ENCODE measurements at regions not wholly inside any gene's neighbourhood (a gene's known extent, or its start where the extent isn't known, plus 50 kb on each side); places are given as distances from the start of the nearest gene placed in this dataset.

DNA sequence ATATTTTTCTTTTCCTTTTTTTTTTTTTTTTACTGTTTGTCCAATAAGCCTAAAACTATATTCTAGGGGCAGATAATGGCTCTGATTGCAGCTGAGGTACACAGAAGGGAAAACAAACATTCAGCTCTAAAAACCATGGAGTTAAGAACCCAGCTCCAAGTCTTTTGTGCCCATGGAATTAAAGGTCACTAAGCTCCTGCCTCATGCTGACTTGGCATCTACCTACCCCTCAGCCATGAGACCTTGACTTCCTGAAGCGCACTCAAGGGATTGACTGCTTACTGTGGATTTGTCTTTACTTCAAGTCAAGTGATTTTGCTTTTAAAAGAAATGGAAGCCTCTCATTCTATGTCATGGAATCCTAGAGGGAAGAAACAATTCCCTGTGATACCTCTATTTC is 192.3 kb downstream of the AMY1C start:
- no peak for DNase-seq (ENCODE audit: extremely low read depth, insufficient read length)
- Histone ChIP-seq H3K36me3 (ENCODE audit: control insufficient read depth, insufficient read depth, low read length) (no peaks in the 10 kb centered on the region), H3K4me3 (replicated peaks; ENCODE audit: low read depth, low read length) (no peak overlapping the region), H3K27me3 (replicated peaks; ENCODE audit: control insufficient read depth, insufficient read depth, low read length) (no peaks in the 10 kb centered on the region)
- TF ChIP-seq, protein P1, sequence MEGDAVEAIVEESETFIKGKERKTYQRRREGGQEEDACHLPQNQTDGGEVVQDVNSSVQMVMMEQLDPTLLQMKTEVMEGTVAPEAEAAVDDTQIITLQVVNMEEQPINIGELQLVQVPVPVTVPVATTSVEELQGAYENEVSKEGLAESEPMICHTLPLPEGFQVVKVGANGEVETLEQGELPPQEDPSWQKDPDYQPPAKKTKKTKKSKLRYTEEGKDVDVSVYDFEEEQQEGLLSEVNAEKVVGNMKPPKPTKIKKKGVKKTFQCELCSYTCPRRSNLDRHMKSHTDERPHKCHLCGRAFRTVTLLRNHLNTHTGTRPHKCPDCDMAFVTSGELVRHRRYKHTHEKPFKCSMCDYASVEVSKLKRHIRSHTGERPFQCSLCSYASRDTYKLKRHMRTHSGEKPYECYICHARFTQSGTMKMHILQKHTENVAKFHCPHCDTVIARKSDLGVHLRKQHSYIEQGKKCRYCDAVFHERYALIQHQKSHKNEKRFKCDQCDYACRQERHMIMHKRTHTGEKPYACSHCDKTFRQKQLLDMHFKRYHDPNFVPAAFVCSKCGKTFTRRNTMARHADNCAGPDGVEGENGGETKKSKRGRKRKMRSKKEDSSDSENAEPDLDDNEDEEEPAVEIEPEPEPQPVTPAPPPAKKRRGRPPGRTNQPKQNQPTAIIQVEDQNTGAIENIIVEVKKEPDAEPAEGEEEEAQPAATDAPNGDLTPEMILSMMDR (IDR thresholded peaks at IDR 0.05; ENCODE audit: insufficient read depth, low read length, poor library complexity, severe bottlenecking): no peak

DNA sequence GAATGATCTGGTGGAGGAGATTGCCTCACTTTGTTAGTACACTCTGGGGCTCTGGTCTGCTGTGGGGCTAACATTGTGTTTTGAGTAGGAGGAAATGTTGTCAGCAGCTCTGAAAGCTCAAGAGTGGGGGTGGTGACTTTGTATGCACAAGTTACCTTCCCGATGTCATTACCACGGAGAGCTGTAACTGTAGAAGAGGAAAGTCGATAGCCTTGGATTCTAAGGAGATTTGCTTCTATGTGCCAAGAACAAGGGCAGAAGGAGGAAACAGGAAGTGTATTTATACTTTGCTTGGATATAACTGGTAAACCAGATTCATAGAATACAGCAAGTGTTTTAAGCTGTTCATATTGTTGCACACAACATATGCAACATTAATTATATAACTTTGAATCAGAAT is 196.1 kb downstream of the AMY1C start:
- H3K4me3 ChIP-seq (replicated peaks; ENCODE audit: low read depth, low read length): no peak overlapping the region
- DNase-seq (ENCODE audit: extremely low read depth, insufficient read length): no peak
- TF ChIP-seq, protein P1 (IDR thresholded peaks at IDR 0.05; ENCODE audit: insufficient read depth, low read length, poor library complexity, severe bottlenecking): no peak
- no peaks in the 10 kb centered on the region for H3K36me3 ChIP-seq (ENCODE audit: control insufficient read depth, insufficient read depth, low read length)
- no peaks in the 10 kb centered on the region for H3K27me3 ChIP-seq (replicated peaks; ENCODE audit: control insufficient read depth, insufficient read depth, low read length)

DNA sequence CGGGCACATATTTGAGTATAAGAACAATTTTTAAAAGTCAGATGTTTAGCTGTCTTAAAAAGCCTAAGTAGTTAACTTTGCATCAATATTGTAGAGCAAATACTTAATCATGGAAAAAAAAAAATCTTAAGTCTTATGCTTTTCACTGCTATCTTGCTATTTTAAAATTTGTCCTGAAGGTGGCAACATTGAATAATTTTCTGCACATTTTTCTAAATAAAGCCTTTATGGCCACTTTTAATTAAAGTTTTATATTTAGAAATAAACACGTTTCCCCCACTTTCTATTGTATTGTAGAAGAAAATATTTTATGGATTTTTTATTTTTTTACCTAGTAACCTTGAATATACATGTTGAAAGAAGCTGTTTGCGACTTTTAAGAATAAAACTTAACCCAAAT is 198.8 kb downstream of the AMY1C start:
- TF ChIP-seq, protein P1 (IDR thresholded peaks at IDR 0.05; ENCODE audit: insufficient read depth, low read length, poor library complexity, severe bottlenecking): peak; percentile 13
- no peak for DNase-seq (ENCODE audit: extremely low read depth, insufficient read length)
- Histone ChIP-seq H3K27me3 (replicated peaks; ENCODE audit: control insufficient read depth, insufficient read depth, low read length) (no peaks in the 10 kb centered on the region), H3K36me3 (ENCODE audit: control insufficient read depth, insufficient read depth, low read length) (no peaks in the 10 kb centered on the region), H3K4me3 (replicated peaks; ENCODE audit: low read depth, low read length) (no peak overlapping the region)

DNA sequence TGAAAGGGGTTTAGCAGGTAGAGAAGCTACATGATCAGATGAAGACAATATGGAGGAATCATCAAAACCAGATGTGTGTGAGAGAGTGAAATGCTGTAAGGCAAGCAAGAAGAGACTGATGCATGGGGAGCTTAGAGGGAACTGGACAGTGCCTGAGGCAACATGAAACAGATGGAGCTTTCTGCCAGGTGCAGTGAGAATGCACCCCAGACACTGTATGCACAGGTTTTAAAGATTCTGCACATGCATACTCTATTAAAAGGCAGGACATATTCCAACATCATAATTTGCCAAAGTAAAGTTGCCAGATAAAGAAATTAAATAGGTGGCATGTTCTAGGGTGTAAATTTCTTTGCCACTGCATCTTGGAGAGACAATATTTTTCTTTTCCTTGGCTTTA is 200.1 kb downstream of the AMY1C start:
- Histone ChIP-seq H3K27me3 (replicated peaks; ENCODE audit: control insufficient read depth, insufficient read depth, low read length) (no peaks in the 10 kb centered on the region), H3K36me3 (ENCODE audit: control insufficient read depth, insufficient read depth, low read length) (no peaks in the 10 kb centered on the region), H3K4me3 (replicated peaks; ENCODE audit: low read depth, low read length) (no peak overlapping the region)
- no peak for DNase-seq (ENCODE audit: extremely low read depth, insufficient read length)
- TF ChIP-seq, protein P1 (IDR thresholded peaks at IDR 0.05; ENCODE audit: insufficient read depth, low read length, poor library complexity, severe bottlenecking): no peak

DNA sequence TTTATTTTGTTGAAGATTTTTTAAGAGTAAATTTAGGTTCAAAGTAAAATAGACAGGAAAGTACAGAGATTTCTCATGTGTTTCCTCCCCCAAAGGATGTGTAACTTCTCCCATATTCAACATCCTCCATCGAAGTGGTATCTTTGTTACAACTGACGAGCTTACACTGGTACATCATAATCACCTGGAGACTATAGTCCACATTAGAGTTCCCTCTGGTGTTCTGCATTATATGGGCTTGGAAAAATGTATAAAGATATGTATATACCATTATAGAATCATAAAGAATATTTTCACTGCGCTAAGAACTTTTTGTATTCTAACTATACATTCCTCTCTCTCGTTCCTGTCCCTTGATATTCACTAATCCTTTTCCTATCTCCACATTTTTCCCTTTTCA is 203.7 kb downstream of the AMY1C start:
- Histone ChIP-seq H3K27me3 (replicated peaks; ENCODE audit: control insufficient read depth, insufficient read depth, low read length) (no peaks in the 10 kb centered on the region), H3K4me3 (replicated peaks; ENCODE audit: low read depth, low read length) (no peak overlapping the region), H3K36me3 (ENCODE audit: control insufficient read depth, insufficient read depth, low read length) (no peaks in the 10 kb centered on the region)
- TF ChIP-seq, protein P1 (IDR thresholded peaks at IDR 0.05; ENCODE audit: insufficient read depth, low read length, poor library complexity, severe bottlenecking): no peak
- DNase-seq (ENCODE audit: extremely low read depth, insufficient read length): no peak

DNA sequence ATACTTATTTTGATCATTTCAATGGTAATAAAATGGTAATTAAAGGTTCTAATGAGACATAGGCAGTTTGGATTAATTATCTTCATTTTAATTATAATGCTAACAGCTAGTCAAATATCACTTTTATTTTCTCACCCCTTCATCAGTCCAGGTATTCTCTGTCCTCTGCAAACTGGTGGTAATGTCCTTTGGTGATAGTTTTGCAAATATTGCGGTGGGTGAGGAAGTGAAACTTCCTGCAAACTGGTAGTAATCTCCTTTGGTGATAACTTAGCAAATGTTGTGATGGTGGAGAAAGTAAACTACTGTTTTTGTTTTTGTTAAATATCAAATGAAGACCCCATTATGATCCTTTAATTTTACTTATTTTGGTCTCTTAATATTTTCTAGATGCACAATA is 209.0 kb downstream of the AMY1C start:
- Histone ChIP-seq H3K27me3 (replicated peaks; ENCODE audit: control insufficient read depth, insufficient read depth, low read length) (no peaks in the 10 kb centered on the region), H3K4me3 (replicated peaks; ENCODE audit: low read depth, low read length) (no peak overlapping the region), H3K36me3 (ENCODE audit: control insufficient read depth, insufficient read depth, low read length) (no peaks in the 10 kb centered on the region)
- TF ChIP-seq, protein P1 (IDR thresholded peaks at IDR 0.05; ENCODE audit: insufficient read depth, low read length, poor library complexity, severe bottlenecking): no peak
- no peak for DNase-seq (ENCODE audit: extremely low read depth, insufficient read length)
